ENCODE measurements at regions not wholly inside any gene's neighbourhood (a gene's known extent, or its start where the extent isn't known, plus 50 kb on each side); places are given as distances from the start of the nearest gene placed in this dataset.
"Not testable (repeated sequence)": the region's sequence is repeated elsewhere in the genome, so short reads cannot be mapped to it uniquely, and the experiment has no call there.

- no peak for DNase-seq
Observed at GRCh38 chr3:67941433-67942030, 287.1 kb upstream of the SUCLG2 start.

- DNase-seq = no peak
Observed at GRCh38 chr3:67940210-67940952, 286.0 kb upstream of the SUCLG2 start.

- DNase-seq = no peak
Observed at GRCh38 chr3:67937498-67938118, 283.2 kb upstream of the SUCLG2 start.

- DNase-seq = not testable (repeated sequence)
Observed at GRCh38 chr3:67930394-67930793, 276.0 kb upstream of the SUCLG2 start.

- no peak for DNase-seq
Observed at GRCh38 chr3:67923796-67924195, 269.4 kb upstream of the SUCLG2 start.

GRCh38 chr3:67920969-67921368 is 266.6 kb upstream of the SUCLG2 start:
- no peak for DNase-seq

GRCh38 chr3:67920311-67920710 is 265.9 kb upstream of the SUCLG2 start:
- no peak for DNase-seq

- DNase-seq = no peak
Observed at GRCh38 chr3:67916353-67916752, 261.9 kb upstream of the SUCLG2 start.

- no peak for DNase-seq
Observed at GRCh38 chr3:67907735-67908134, 253.3 kb upstream of the SUCLG2 start.

GRCh38 chr3:67906261-67906660 is 251.8 kb upstream of the SUCLG2 start:
- no peak for DNase-seq

- no peak for DNase-seq
Observed at GRCh38 chr3:67901681-67902080, 247.3 kb upstream of the SUCLG2 start.

GRCh38 chr3:67898916-67899315 is 244.5 kb upstream of the SUCLG2 start:
- DNase-seq = no peak

- no peak for DNase-seq
Observed at GRCh38 chr3:67897351-67898336, 243.2 kb upstream of the SUCLG2 start.

GRCh38 chr3:67896130-67896529 is 241.7 kb upstream of the SUCLG2 start:
- no peak for DNase-seq

- no peak for DNase-seq
Observed at GRCh38 chr3:67894510-67894909, 240.1 kb upstream of the SUCLG2 start.

- DNase-seq = no peak
Observed at GRCh38 chr3:67884345-67884744, 229.9 kb upstream of the SUCLG2 start.

GRCh38 chr3:67883766-67884165 is 229.4 kb upstream of the SUCLG2 start:
- DNase-seq = no peak

- no peak for DNase-seq
Observed at GRCh38 chr3:67882981-67883380, 228.6 kb upstream of the SUCLG2 start.

GRCh38 chr3:67876261-67876660 is 221.8 kb upstream of the SUCLG2 start:
- DNase-seq = no peak

- DNase-seq = no peak
Observed at GRCh38 chr3:67875858-67876257, 221.4 kb upstream of the SUCLG2 start.

GRCh38 chr3:67875338-67875737 is 220.9 kb upstream of the SUCLG2 start:
- no peak for DNase-seq

GRCh38 chr3:67870477-67870876 is 216.1 kb upstream of the SUCLG2 start:
- DNase-seq = no peak

- no peak for DNase-seq
Observed at GRCh38 chr3:67866571-67866970, 212.2 kb upstream of the SUCLG2 start.

Data from T-helper 2 cell (primary cell).